BE2C (cell line): ENCODE measurements at regions not wholly inside any gene's neighbourhood (a gene's known extent, or its start where the extent isn't known, plus 50 kb on each side); places are given as distances from the start of the nearest gene placed in this dataset.

Experiments used
- DNase-seq: peaks from one replicate; pipeline ENCODE4 v3.0.0-alpha.2; 2020
- H3K27me3 ChIP-seq: fragments of 250-450 bp; sonication (Bioruptor Pico); 2 replicates; pipeline ENCODE4 v1.5.1; 2020; ENCODE audit warnings: mild to moderate bottlenecking
- H3K36me3 ChIP-seq: fragments of 250-450 bp; sonication (Bioruptor Pico); 2 replicates; pipeline ENCODE4 v1.5.1; 2020; ENCODE audit warnings: mild to moderate bottlenecking
- H3K4me1 ChIP-seq: fragments of 250-450 bp; sonication (Bioruptor Pico); 2 replicates; pipeline ENCODE4 v1.5.1; 2020
- H3K4me3 ChIP-seq: 2 replicates; pipeline ENCODE4 v1.5.1; 2011; ENCODE audit warnings: low read depth, low read length
- H3K9me3 ChIP-seq: fragments of 250-450 bp; sonication (Bioruptor Pico); 2 replicates; pipeline ENCODE4 v1.5.1; 2020
- TF ChIP-seq, protein P1 (sequence below): IDR thresholded peaks from 2 replicates; pipeline ENCODE4 v1.5.1; 2012; ENCODE audit warnings: mild to moderate bottlenecking, low read depth, low read length

DNA sequence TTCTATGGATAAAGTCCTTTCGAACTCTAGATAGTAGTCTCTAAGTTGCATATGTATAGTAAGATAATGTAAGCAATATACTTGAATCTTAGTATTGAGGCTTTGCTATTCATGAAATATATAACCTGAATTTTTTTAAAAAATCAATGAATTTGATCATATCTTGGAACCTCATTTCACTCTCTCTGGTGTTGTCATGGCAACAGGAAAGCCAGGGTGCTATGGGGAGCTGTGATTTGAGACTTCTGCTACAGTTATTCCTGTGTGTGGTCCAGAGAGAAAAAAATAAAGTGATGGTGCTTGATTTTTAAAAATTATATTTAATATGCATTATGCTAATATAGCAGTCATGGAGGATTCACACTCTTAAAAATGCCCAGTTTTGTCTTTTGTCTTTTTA lies 508.0 kb downstream of the SNAPC1 start:
- no peaks in the 10 kb centered on the region for H3K36me3 ChIP-seq
- H3K27me3 ChIP-seq = no peaks in the 10 kb centered on the region
- no peak for DNase-seq
- TF ChIP-seq, protein P1, sequence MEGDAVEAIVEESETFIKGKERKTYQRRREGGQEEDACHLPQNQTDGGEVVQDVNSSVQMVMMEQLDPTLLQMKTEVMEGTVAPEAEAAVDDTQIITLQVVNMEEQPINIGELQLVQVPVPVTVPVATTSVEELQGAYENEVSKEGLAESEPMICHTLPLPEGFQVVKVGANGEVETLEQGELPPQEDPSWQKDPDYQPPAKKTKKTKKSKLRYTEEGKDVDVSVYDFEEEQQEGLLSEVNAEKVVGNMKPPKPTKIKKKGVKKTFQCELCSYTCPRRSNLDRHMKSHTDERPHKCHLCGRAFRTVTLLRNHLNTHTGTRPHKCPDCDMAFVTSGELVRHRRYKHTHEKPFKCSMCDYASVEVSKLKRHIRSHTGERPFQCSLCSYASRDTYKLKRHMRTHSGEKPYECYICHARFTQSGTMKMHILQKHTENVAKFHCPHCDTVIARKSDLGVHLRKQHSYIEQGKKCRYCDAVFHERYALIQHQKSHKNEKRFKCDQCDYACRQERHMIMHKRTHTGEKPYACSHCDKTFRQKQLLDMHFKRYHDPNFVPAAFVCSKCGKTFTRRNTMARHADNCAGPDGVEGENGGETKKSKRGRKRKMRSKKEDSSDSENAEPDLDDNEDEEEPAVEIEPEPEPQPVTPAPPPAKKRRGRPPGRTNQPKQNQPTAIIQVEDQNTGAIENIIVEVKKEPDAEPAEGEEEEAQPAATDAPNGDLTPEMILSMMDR = no peak
- no peaks in the 10 kb centered on the region for H3K4me1 ChIP-seq
- H3K9me3 ChIP-seq = no peaks in the 10 kb centered on the region
- no peak overlapping the region for H3K4me3 ChIP-seq

DNA sequence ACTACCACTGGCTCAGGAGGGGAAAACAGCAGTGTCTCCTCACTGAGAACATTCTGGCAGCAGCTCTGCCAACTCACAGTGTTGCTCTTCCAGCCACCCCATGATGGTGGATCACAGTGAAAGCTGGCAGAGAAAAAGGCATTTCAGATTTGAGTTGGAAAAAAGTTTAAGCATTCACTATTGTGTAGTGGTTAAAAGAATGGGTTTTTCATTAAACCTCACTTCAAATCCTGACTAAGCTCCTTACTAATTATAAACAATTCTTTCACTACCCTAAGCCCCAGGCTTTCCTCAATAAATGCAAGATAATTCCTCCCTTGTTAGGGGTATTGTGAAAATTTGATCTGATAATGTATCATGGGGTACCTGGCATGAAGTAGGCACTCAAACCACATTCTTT lies 518.1 kb downstream of the SNAPC1 start:
- Histone ChIP-seq H3K27me3 (peaks cover 4% of the 10 kb centered on the region), H3K4me3 (no peak overlapping the region), H3K36me3 (no peaks in the 10 kb centered on the region), H3K4me1 (no peaks in the 10 kb centered on the region), H3K9me3 (no peaks in the 10 kb centered on the region)
- no peak for DNase-seq
- TF ChIP-seq, protein P1 = no peak

DNA sequence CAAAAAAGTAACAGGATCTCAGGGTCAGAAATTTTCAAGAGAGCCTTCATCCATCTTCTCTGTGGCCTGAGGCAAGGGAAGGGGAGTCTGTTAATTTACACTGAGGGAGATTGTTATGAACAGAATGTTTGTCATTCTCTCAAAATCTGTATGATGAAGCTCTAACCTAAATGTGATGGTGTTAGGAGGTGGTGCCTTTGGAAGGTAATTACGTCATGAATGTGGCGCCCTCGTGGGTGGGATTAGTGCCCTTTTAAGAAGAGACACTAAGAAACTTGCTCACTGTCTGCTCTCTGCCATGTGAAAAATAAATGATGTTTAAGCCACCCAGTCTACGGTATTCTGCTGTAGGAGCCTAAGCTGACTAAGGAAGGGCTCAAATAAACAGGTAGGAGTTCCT lies 521.6 kb downstream of the SNAPC1 start:
- TF ChIP-seq, protein P1 = no peak
- H3K9me3 ChIP-seq = no peaks in the 10 kb centered on the region

DNA sequence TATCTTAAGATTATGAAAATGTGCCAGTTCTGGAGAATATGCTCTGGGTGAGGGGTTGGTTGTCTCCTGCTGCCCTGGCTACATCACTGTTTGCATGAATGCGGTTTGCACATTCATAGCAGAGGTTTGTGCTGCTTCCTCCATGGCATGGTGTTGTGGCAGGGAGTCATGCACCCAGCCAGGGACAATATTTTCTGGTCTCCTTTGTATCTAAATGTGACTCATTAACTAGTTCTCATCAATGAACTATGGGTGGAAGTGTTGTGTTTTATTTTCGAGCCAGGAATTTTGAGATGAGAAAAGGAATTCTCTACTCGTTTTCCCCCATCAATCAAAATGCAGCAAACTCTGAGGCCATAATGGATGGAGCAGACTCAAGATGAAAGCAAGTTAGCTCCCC lies 527.3 kb downstream of the SNAPC1 start:
- Histone ChIP-seq H3K27me3 (no peaks in the 10 kb centered on the region), H3K4me3 (no peak overlapping the region), H3K9me3 (no peaks in the 10 kb centered on the region), H3K36me3 (no peaks in the 10 kb centered on the region), H3K4me1 (no peaks in the 10 kb centered on the region)
- DNase-seq = no peak
- TF ChIP-seq, protein P1 = no peak

More for the DNA sequence above, 521.6 kb downstream of the SNAPC1 start:
- Histone ChIP-seq H3K36me3 (no peaks in the 10 kb centered on the region), H3K27me3 (peaks cover 4% of the 10 kb centered on the region; the same call in 1 of the 2 replicates), H3K4me1 (no peaks in the 10 kb centered on the region), H3K4me3 (no peak overlapping the region)
- DNase-seq = no peak

DNA sequence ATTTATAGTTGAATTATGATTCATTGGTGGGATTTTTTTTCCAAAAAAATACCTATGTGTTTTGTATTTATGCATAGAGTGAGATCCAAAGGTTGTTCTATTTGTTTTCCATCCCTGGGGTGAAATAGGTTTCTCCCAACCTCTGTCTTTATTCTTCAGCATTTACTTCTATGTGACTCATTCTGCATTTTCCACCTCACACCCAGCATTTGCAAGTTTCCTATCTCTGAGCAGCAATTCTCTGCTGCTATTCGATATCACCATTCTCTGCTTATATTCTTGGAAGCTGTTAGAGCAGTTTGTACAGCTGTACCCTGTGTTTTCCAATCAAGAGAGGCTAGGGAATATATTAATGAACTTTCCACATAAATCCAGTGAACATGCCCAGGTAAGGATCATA lies 538.9 kb downstream of the SNAPC1 start:
- no peak for DNase-seq
- Histone ChIP-seq H3K4me3 (no peak overlapping the region), H3K9me3 (no peaks in the 10 kb centered on the region), H3K4me1 (no peaks in the 10 kb centered on the region; the same call in 1 of the 2 replicates), H3K27me3 (no peaks in the 10 kb centered on the region), H3K36me3 (no peaks in the 10 kb centered on the region)
- TF ChIP-seq, protein P1 = no peak

DNA sequence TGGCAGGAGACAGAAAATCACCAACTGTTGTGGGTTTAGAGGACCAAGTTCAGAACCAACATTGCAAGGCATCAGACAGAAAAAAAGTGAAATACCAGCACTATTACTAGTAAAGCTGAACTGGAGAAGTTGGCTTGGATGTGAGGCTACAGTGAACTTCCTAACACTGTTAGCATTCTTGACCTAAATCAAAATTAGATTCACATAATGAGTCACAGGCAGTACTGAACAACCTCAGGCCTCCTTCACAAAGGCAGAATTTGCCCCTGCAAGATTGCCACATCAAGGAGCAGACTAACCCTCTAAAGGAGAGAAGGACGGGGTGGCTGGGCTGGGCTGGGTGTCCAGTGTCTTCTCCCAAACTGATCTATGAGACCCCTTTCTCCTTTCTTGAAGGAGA lies 539.7 kb downstream of the SNAPC1 start:
- no peaks in the 10 kb centered on the region; the same call in 1 of the 2 replicates for H3K4me1 ChIP-seq
- no peak overlapping the region for H3K4me3 ChIP-seq
- no peaks in the 10 kb centered on the region for H3K27me3 ChIP-seq
- H3K9me3 ChIP-seq = no peaks in the 10 kb centered on the region
- TF ChIP-seq, protein P1 = no peak
- H3K36me3 ChIP-seq = no peaks in the 10 kb centered on the region
- DNase-seq = no peak
